ENCODE measurements at regions not wholly inside any gene's neighbourhood (a gene's known extent, or its start where the extent isn't known, plus 50 kb on each side); places are given as distances from the start of the nearest gene placed in this dataset.
"Not testable (repeated sequence)": the region's sequence is repeated elsewhere in the genome, so short reads cannot be mapped to it uniquely, and the experiment has no call there.

- no peak for DNase-seq
These were observed 394.1 kb downstream of the ZBBX start for GRCh38 chr3:166986000-166986399.

GRCh38 chr3:166975796-166976195 is 404.3 kb downstream of the ZBBX start:
- not testable (repeated sequence) for DNase-seq

GRCh38 chr3:166967714-166968113 is 412.4 kb downstream of the ZBBX start:
- DNase-seq = not testable (repeated sequence)

- no peak for DNase-seq
These were observed 417.2 kb downstream of the ZBBX start for GRCh38 chr3:166962911-166963310.

- no peak for DNase-seq
These were observed 423.0 kb downstream of the ZBBX start for GRCh38 chr3:166957121-166957520.

GRCh38 chr3:166955201-166955939 is 424.7 kb downstream of the ZBBX start:
- DNase-seq = no peak

GRCh38 chr3:166934879-166935278 is 445.2 kb downstream of the ZBBX start:
- no peak for DNase-seq

- DNase-seq = no peak
These were observed 462.7 kb downstream of the ZBBX start for GRCh38 chr3:166917437-166917836.

- DNase-seq = no peak
These were observed 477.7 kb downstream of the ZBBX start for GRCh38 chr3:166902374-166902773.

- peak; percentile 89 for DNase-seq
These were observed 479.1 kb downstream of the ZBBX start for GRCh38 chr3:166900866-166901577.

GRCh38 chr3:166897811-166898210 is 482.3 kb downstream of the ZBBX start:
- DNase-seq = no peak

GRCh38 chr3:166889241-166889640 is 490.9 kb downstream of the ZBBX start:
- no peak for DNase-seq

- DNase-seq = no peak
These were observed 500.4 kb downstream of the ZBBX start for GRCh38 chr3:166879661-166880060.

GRCh38 chr3:166877971-166878370 is 502.1 kb downstream of the ZBBX start:
- no peak for DNase-seq

- no peak for DNase-seq
These were observed 515.3 kb downstream of the ZBBX start for GRCh38 chr3:166864473-166865467.

- no peak for DNase-seq
These were observed 519.9 kb downstream of the ZBBX start for GRCh38 chr3:166860217-166860616.

GRCh38 chr3:166844329-166844728 is 535.8 kb downstream of the ZBBX start:
- DNase-seq = no peak

GRCh38 chr3:166842784-166843183 is 537.3 kb downstream of the ZBBX start:
- DNase-seq = not testable (repeated sequence)

GRCh38 chr3:166837535-166837934 is 542.6 kb downstream of the ZBBX start:
- peak; percentile 13 for DNase-seq

GRCh38 chr3:166836836-166837235 is 543.3 kb downstream of the ZBBX start:
- DNase-seq = no peak

GRCh38 chr3:166829896-166830295 is 550.2 kb downstream of the ZBBX start:
- no peak for DNase-seq

GRCh38 chr3:166818464-166818863 is 561.6 kb downstream of the ZBBX start:
- no peak for DNase-seq

- not testable (repeated sequence) for DNase-seq
These were observed 562.8 kb downstream of the ZBBX start for GRCh38 chr3:166817269-166817668.

All from NCI-H1105 treated with DMSO at 0.1 percent for 48 hours (cell line).